Ovary (tissue), 3 donors: ENCODE measurements at regions not wholly inside any gene's neighbourhood (a gene's known extent, or its start where the extent isn't known, plus 50 kb on each side); places are given as distances from the start of the nearest gene placed in this dataset.
"Not testable (repeated sequence)": the region's sequence is repeated elsewhere in the genome, so short reads cannot be mapped to it uniquely, and the experiment has no call there.

Experiments used
- CTCF ChIP-seq, 3 donors: fragments of 450-650 bp in 2 of 3; fragments of 200-600 bp in 1 of 3; IDR thresholded peaks; one replicate each; pipeline versions ENCODE4 v1.5.1 to v1.8.0; 2016 to 2022; ENCODE audit warnings: antibody characterized with exemption in 3 of 3, mild to moderate bottlenecking in 1 of 3
- POLR2A ChIP-seq: fragments of 450-650 bp; IDR thresholded peaks from one replicate; pipeline ENCODE4 v1.6.1; 2017; ENCODE audit warnings: antibody characterized with exemption, mild to moderate bottlenecking, moderate library complexity
- donor health status: DM: no; HTN: no; CAD: no.

GRCh38 chr9:67723185-67723584, 135.5 kb upstream of the ANKRD20A1 start:
- TF ChIP-seq CTCF (IDR thresholded peaks at IDR 0.05); POLR2A: not testable (repeated sequence)
